Thoracic aorta (tissue), 2 donors: ENCODE measurements at regions not wholly inside any gene's neighbourhood (a gene's known extent, or its start where the extent isn't known, plus 50 kb on each side); places are given as distances from the start of the nearest gene placed in this dataset.

ENCODE experiments used
- ATAC-seq: fragments of 150-250 bp; one replicate; pipeline ENCODE4 v1.8.0; 2017; ENCODE audit warnings: low read depth; ENCODE audit not compliant: insufficient number of reproducible peaks, low FRiP score
- DNase-seq: peaks from one replicate; pipeline ENCODE4 v3.0.0-alpha.2; 2020; ENCODE audit warnings: low spot score
- H3K27ac ChIP-seq, 2 donors: fragments of 200-600 bp; sonication (generic); 1 replicate in 1 of 2; 2 replicates in 1 of 2; pipeline ENCODE4 v1.5.1; 2016; ENCODE audit warnings: mild to moderate bottlenecking in 2 of 2, moderate library complexity in 2 of 2
- H3K27me3 ChIP-seq: fragments of 200-600 bp; sonication (generic); replicated peaks from 2 replicates; pipeline ENCODE4 v1.6.0; 2016; ENCODE audit warnings: mild to moderate bottlenecking; ENCODE audit not compliant: insufficient read depth
- H3K36me3 ChIP-seq: fragments of 200-600 bp; sonication (generic); one replicate; pipeline ENCODE4 v1.5.1; 2016
- H3K4me1 ChIP-seq, 2 donors: fragments of 200-600 bp; sonication (generic); 1 replicate in 1 of 2; 2 replicates in 1 of 2; pipeline versions ENCODE4 v1.5.1 to v1.6.0; 2016; ENCODE audit warnings: low read depth in 2 of 2, mild to moderate bottlenecking in 1 of 2; ENCODE audit not compliant: control insufficient read depth in 1 of 2
- H3K4me3 ChIP-seq: fragments of 200-600 bp; sonication (generic); 2 replicates; pipeline ENCODE4 v1.5.1; 2016; ENCODE audit warnings: mild to moderate bottlenecking
- H3K9me3 ChIP-seq: fragments of 200-600 bp; sonication (generic); 2 replicates; pipeline ENCODE4 v1.5.1; 2016
- CTCF ChIP-seq: fragments of 200-600 bp; sonication (generic); IDR thresholded peaks from one replicate; pipeline ENCODE4 v1.5.1; 2019; ENCODE audit warnings: antibody characterized with exemption

GRCh38 chr3:77898621-77899020, 858.7 kb downstream of the ROBO2 start:
- Histone ChIP-seq H3K4me3 (no peak overlapping the region), H3K27ac (no peak overlapping the region), H3K27me3 (no peaks in the 10 kb centered on the region), H3K4me1 (no peaks in the 10 kb centered on the region), H3K9me3 (no peaks in the 10 kb centered on the region), H3K36me3 (no peaks in the 10 kb centered on the region)
- TF ChIP-seq CTCF, result no peak
- DNase-seq, result no peak
- no peak for ATAC-seq

GRCh38 chr3:77902675-77903074, 862.8 kb downstream of the ROBO2 start:
- H3K4me3 ChIP-seq, result no peak overlapping the region
- TF ChIP-seq CTCF, result no peak
- H3K9me3 ChIP-seq, result no peaks in the 10 kb centered on the region
- no peak for ATAC-seq
- H3K27me3 ChIP-seq, result no peaks in the 10 kb centered on the region
- H3K4me1 ChIP-seq, result no peaks in the 10 kb centered on the region
- H3K27ac ChIP-seq, result no peak overlapping the region
- no peak for DNase-seq
- no peaks in the 10 kb centered on the region for H3K36me3 ChIP-seq

- Histone ChIP-seq H3K9me3 (no peaks in the 10 kb centered on the region), H3K27me3 (no peaks in the 10 kb centered on the region), H3K36me3 (no peaks in the 10 kb centered on the region), H3K4me3 (no peak overlapping the region), H3K4me1 (no peaks in the 10 kb centered on the region), H3K27ac (no peak overlapping the region)
- DNase-seq (no peak), ATAC-seq (no peak)
- no peak for TF ChIP-seq CTCF
Measured at GRCh38 chr3:77906102-77906709, 866.3 kb downstream of the ROBO2 start.

DNA sequence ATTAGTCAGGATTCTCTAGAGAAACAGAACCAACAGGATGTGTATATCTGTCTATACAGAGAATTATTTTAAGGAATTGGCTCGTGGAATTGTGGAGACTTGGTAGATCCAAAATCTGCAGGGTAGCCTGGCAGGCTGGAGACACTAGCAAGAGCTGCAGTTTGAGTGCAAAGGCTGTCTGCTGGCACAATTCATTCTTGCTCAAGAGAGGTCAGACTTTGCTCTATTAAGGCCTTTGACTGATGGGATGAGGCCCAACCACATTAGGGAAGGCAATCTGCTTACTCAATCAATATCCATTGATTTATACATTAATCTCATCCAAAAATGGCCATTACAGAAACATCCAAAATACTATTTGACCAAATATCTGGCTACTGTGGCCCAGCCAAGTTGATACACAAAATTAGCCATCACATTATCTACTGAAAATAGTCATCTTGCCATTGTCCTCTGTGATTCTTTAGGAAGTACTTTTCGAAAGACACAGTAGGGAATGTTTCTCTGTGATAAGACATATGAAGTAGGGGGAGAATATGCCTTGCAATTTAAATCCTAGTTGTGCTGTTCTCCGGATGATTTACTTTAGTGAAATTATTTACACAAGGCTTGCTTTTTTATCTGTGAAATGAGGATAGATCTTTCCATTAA, 873.8 kb downstream of the ROBO2 start:
- H3K9me3 ChIP-seq, result no peaks in the 10 kb centered on the region
- ATAC-seq (no peak), DNase-seq (no peak)
- TF ChIP-seq CTCF, result no peak
- H3K4me3 ChIP-seq, result no peak overlapping the region
- H3K4me1 ChIP-seq, result no peaks in the 10 kb centered on the region
- H3K27me3 ChIP-seq, result no peaks in the 10 kb centered on the region
- H3K27ac ChIP-seq, result no peak overlapping the region
- H3K36me3 ChIP-seq, result no peaks in the 10 kb centered on the region

- Histone ChIP-seq H3K27ac (no peak overlapping the region), H3K27me3 (no peaks in the 10 kb centered on the region), H3K4me1 (no peaks in the 10 kb centered on the region), H3K9me3 (peaks cover 5% of the 10 kb centered on the region), H3K4me3 (no peak overlapping the region), H3K36me3 (no peaks in the 10 kb centered on the region)
- ATAC-seq (no peak), DNase-seq (no peak)
- no peak for TF ChIP-seq CTCF
Measured at GRCh38 chr3:77915336-77915735, 875.4 kb downstream of the ROBO2 start.
